Fibroblast of the aortic adventitia (primary cell): ENCODE measurements at regions not wholly inside any gene's neighbourhood (a gene's known extent, or its start where the extent isn't known, plus 50 kb on each side); places are given as distances from the start of the nearest gene placed in this dataset.
A peak's percentile ranks its signal among the peaks of the same experiment; 100 is the strongest.

ENCODE experiments used
- DNase-seq: peaks from one replicate; pipeline ENCODE4 v3.0.0-alpha.2; 2010; ENCODE audit warnings: low read depth
- H3K4me3 ChIP-seq: 2 replicates; pipeline ENCODE4 v1.5.1; 2011; ENCODE audit warnings: low read depth, mild to moderate bottlenecking, control low read depth, low read length, moderate library complexity
- CTCF ChIP-seq: IDR thresholded peaks from 2 replicates; pipeline ENCODE4 v1.5.1; 2011; ENCODE audit warnings: mild to moderate bottlenecking, low read length, control low read depth, inconsistent platforms; ENCODE audit not compliant: insufficient read depth

GRCh38 chr9:92242260-92243136, 51.0 kb downstream of the IARS1 start:
- DNase-seq, result peak; percentile 73
- H3K4me3 ChIP-seq, result no peak overlapping the region
- peak; percentile 42 for TF ChIP-seq CTCF

DNA sequence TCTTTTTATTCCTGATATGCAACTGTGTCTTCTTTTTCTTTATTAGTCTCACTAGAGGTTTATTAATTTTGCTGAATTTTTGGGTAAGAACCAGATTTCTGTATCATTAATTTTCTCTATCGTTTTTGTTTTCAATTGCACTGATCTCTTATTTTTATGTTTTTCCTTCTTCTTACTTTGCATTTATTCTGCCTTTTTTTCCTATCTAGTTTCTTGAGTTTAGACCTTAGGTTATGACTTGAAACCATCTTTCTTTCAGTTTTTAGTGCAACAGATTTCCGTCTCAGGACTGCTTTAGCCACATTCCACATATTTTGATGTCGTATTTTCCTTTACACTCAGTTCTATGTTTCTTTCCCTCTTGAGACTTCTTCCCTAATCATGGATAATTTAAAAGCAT, 56.6 kb downstream of the IARS1 start:
- no peak for TF ChIP-seq CTCF
- DNase-seq, result no peak
- H3K4me3 ChIP-seq, result no peak overlapping the region

GRCh38 chr9:92236465-92236864, 57.0 kb downstream of the IARS1 start:
- H3K4me3 ChIP-seq, result no peak overlapping the region
- no peak for DNase-seq
- TF ChIP-seq CTCF, result no peak

- no peak for TF ChIP-seq CTCF
- no peak for DNase-seq
Measured at GRCh38 chr9:92234514-92234913, 59.0 kb downstream of the IARS1 start.

DNA sequence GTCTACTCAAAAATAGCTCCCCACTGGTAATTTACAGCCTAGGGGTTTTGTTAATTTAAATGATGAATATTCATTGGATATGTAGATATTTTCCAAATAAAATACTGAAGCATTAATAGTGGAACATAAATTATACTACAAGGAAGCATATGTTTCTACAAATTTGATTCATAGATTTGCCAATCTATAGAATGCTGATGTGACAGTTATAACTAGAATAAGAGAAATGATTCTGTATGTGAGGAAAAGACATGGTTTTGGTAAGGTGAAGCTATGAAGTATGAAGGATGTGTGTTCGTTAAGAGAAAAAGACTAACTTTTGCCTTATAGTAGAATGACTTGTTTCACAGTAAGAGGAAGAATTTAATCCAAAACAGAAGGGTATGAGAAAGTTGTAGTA, 61.3 kb downstream of the IARS1 start:
- H3K4me3 ChIP-seq, result no peak overlapping the region
- TF ChIP-seq CTCF, result no peak
- no peak for DNase-seq

More at GRCh38 chr9:92234514-92234913, 59.0 kb downstream of the IARS1 start:
- H3K4me3 ChIP-seq, result no peak overlapping the region

- no peak for TF ChIP-seq CTCF
- no peak overlapping the region for H3K4me3 ChIP-seq
- no peak for DNase-seq
Measured at GRCh38 chr9:92228628-92229027, 64.9 kb downstream of the IARS1 start.
